Right lobe of liver (tissue), 4 donors: ENCODE measurements at regions not wholly inside any gene's neighbourhood (a gene's known extent, or its start where the extent isn't known, plus 50 kb on each side); places are given as distances from the start of the nearest gene placed in this dataset.
"Not testable (repeated sequence)": the region's sequence is repeated elsewhere in the genome, so short reads cannot be mapped to it uniquely, and the experiment has no call there.

ENCODE experiments used
- POLR2A ChIP-seq: fragments of 450-650 bp; IDR thresholded peaks from one replicate; pipeline ENCODE4 v1.6.1; 2017; ENCODE audit warnings: antibody characterized with exemption, mild to moderate bottlenecking
- TF ChIP-seq, protein P1 (sequence below), 4 donors: fragments of 200-600 bp in 3 of 4; fragments of 450-650 bp in 1 of 4; IDR thresholded peaks; one replicate each; pipeline versions ENCODE4 v1.5.1 to v1.8.0; 2016 to 2022; ENCODE audit warnings: antibody characterized with exemption in 4 of 4, mild to moderate bottlenecking in 2 of 4
- donor health status: DM: no; HTN: no; CAD: no.
- donor health status: DM: no; HTN: no; CAD: no.
- donor health status: DM: no; HTN: yes; CAD: no.

DNA sequence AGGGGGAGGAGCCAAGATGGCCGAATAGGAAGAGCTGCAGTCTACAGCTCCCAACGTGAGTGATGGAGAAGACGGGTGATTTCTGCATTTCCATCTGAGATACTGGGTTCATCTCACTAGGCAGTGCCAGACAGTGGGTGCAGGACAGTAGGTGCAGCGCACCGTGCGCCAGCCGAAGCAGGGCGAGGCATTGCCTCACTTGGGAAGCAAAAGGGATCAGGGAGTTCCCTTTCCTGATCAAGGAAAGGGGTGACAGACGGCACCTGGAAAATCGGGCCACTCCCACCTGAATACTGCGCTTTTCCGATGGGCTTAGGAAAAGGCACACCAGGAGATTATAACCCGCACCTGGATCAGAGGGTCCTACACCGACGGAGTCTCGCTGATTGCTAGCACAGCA is 121.1 kb upstream of the SESTD1 start:
- TF ChIP-seq, protein P1, sequence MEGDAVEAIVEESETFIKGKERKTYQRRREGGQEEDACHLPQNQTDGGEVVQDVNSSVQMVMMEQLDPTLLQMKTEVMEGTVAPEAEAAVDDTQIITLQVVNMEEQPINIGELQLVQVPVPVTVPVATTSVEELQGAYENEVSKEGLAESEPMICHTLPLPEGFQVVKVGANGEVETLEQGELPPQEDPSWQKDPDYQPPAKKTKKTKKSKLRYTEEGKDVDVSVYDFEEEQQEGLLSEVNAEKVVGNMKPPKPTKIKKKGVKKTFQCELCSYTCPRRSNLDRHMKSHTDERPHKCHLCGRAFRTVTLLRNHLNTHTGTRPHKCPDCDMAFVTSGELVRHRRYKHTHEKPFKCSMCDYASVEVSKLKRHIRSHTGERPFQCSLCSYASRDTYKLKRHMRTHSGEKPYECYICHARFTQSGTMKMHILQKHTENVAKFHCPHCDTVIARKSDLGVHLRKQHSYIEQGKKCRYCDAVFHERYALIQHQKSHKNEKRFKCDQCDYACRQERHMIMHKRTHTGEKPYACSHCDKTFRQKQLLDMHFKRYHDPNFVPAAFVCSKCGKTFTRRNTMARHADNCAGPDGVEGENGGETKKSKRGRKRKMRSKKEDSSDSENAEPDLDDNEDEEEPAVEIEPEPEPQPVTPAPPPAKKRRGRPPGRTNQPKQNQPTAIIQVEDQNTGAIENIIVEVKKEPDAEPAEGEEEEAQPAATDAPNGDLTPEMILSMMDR (IDR thresholded peaks at IDR 0.05): not testable (repeated sequence)
- not testable (repeated sequence) for TF ChIP-seq POLR2A
